Right lobe of liver (tissue), 4 donors: ENCODE measurements at regions not wholly inside any gene's neighbourhood (a gene's known extent, or its start where the extent isn't known, plus 50 kb on each side); places are given as distances from the start of the nearest gene placed in this dataset.

Experiments
- POLR2A ChIP-seq: fragments of 450-650 bp; IDR thresholded peaks from one replicate; pipeline ENCODE4 v1.6.1; 2017; ENCODE audit warnings: antibody characterized with exemption, mild to moderate bottlenecking
- TF ChIP-seq, protein P1 (sequence below), 4 donors: fragments of 200-600 bp in 3 of 4; fragments of 450-650 bp in 1 of 4; IDR thresholded peaks; one replicate each; pipeline versions ENCODE4 v1.5.1 to v1.8.0; 2016 to 2022; ENCODE audit warnings: antibody characterized with exemption in 4 of 4, mild to moderate bottlenecking in 2 of 4
- donor health status: DM: no; HTN: no; CAD: no.
- donor health status: DM: no; HTN: no; CAD: no.
- donor health status: DM: no; HTN: yes; CAD: no.

DNA sequence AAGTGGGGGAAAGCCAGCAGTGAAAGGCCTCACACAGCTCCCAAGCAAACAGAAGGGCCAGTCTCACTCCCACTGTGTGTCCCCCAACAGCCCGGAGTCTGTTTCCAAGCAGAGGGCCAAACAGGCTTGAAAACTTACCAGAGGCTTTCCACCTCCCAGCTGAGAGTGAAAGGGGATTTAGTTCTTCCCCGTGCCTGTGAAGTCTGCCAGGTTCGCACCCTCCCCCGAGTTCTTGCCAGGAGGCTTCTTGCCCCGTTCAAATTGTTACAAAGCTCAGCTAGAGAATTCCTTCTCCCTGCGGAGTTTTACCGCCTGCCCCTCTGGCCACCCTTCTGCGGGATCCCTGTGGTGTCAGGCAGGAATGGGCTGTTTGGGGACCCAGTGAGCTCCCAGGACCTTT, 68.0 kb upstream of the WNT7A start:
- TF ChIP-seq, protein P1, sequence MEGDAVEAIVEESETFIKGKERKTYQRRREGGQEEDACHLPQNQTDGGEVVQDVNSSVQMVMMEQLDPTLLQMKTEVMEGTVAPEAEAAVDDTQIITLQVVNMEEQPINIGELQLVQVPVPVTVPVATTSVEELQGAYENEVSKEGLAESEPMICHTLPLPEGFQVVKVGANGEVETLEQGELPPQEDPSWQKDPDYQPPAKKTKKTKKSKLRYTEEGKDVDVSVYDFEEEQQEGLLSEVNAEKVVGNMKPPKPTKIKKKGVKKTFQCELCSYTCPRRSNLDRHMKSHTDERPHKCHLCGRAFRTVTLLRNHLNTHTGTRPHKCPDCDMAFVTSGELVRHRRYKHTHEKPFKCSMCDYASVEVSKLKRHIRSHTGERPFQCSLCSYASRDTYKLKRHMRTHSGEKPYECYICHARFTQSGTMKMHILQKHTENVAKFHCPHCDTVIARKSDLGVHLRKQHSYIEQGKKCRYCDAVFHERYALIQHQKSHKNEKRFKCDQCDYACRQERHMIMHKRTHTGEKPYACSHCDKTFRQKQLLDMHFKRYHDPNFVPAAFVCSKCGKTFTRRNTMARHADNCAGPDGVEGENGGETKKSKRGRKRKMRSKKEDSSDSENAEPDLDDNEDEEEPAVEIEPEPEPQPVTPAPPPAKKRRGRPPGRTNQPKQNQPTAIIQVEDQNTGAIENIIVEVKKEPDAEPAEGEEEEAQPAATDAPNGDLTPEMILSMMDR (IDR thresholded peaks at IDR 0.05): no peak
- TF ChIP-seq POLR2A: no peak
